GM12878 (cell line): ENCODE measurements at regions not wholly inside any gene's neighbourhood (a gene's known extent, or its start where the extent isn't known, plus 50 kb on each side); places are given as distances from the start of the nearest gene placed in this dataset.

Experiments
- CBFB ChIP-seq: IDR thresholded peaks from 2 replicates; pipeline ENCODE4 v1.6.1; 2016; ENCODE audit warnings: antibody characterized with exemption, low read depth
- E4F1 ChIP-seq: fragments of 450-650 bp; IDR thresholded peaks from 2 replicates; pipeline ENCODE4 v1.6.1; 2018; ENCODE audit warnings: borderline replicate concordance, mild to moderate bottlenecking; ENCODE audit not compliant: partially characterized antibody
- JUNB ChIP-seq: IDR thresholded peaks from 2 replicates; pipeline ENCODE4 v1.6.1; 2016; ENCODE audit warnings: antibody characterized with exemption, mild to moderate bottlenecking
- JUND ChIP-seq: IDR thresholded peaks from 2 replicates; pipeline ENCODE4 v1.6.1; 2012; ENCODE audit warnings: low read depth, mild to moderate bottlenecking, low read length, improper control_type of control experiment, moderate library complexity
- MEF2A ChIP-seq: IDR thresholded peaks from 2 replicates; pipeline ENCODE4 v1.6.1; 2011; ENCODE audit warnings: low read depth, mild to moderate bottlenecking, low read length, moderate library complexity; ENCODE audit not compliant: insufficient read depth
- MYC ChIP-seq: IDR thresholded peaks from 2 replicates; pipeline ENCODE4 v1.6.1; 2011; ENCODE audit warnings: mild to moderate bottlenecking, low read length, moderate library complexity, inconsistent platforms; ENCODE audit not compliant: insufficient read depth, insufficient replicate concordance, insufficient read length, severe bottlenecking
- NFYA ChIP-seq: IDR thresholded peaks from 2 replicates; pipeline ENCODE4 v1.6.1; 2011; ENCODE audit warnings: low read depth, mild to moderate bottlenecking, low read length, improper control_type of control experiment, borderline replicate concordance
- NR2F1 ChIP-seq: fragments of 450-650 bp; conservative IDR thresholded peaks from 2 replicates; pipeline ENCODE4 v1.6.1; 2017; ENCODE audit warnings: mild to moderate bottlenecking
- SRF ChIP-seq, 2 experiments: IDR thresholded peaks; 2 replicates each; pipeline ENCODE4 v1.6.1; 2011; ENCODE audit warnings: low read depth in 2 of 2, low read length in 2 of 2, mild to moderate bottlenecking in 1 of 2, moderate library complexity in 1 of 2
- SUZ12 ChIP-seq: fragments of 200-600 bp; sonication (generic); IDR thresholded peaks from one replicate; pipeline ENCODE4 v1.6.1; 2018; ENCODE audit warnings: antibody characterized with exemption, mild to moderate bottlenecking; ENCODE audit not compliant: unreplicated experiment
- YY1 ChIP-seq: IDR thresholded peaks from 2 replicates; pipeline ENCODE4 v1.6.1; 2011; ENCODE audit warnings: low read depth, mild to moderate bottlenecking, low read length
- ZNF24 ChIP-seq: fragments of 450-650 bp; IDR thresholded peaks from 2 replicates; pipeline ENCODE4 v1.6.1; 2017; ENCODE audit warnings: antibody characterized with exemption, mild to moderate bottlenecking
- ZNF592 ChIP-seq: fragments of 450-650 bp; IDR thresholded peaks from 2 replicates; pipeline ENCODE4 v1.6.1; 2017; ENCODE audit warnings: mild to moderate bottlenecking, moderate library complexity

GRCh38 chr3:124513610-124513997, 216.6 kb upstream of the UMPS start (continued):
- TF ChIP-seq SRF (IDR thresholded peaks at IDR 0.05; ENCODE audit: low read depth in 2 of 2, low read length in 2 of 2) (no peak), YY1 (no peak), JUND (no peak), ZNF592 (no peak), MYC (no peak), NR2F1 (no peak), MEF2A (no peak), JUNB (no peak), E4F1 (no peak), NFYA (no peak), CBFB (no peak), ZNF24 (no peak), SUZ12 (no peak)
- TF ChIP-seq, all 136 proteins: peak for 0
